ENCODE measurements at regions not wholly inside any gene's neighbourhood (a gene's known extent, or its start where the extent isn't known, plus 50 kb on each side); places are given as distances from the start of the nearest gene placed in this dataset.

- POLR2A ChIA-PET, result no interaction called here
- Histone ChIP-seq H3K27me3 (ENCODE audit: insufficient read depth, low read length, poor library complexity, severe bottlenecking) (no peaks in the 10 kb centered on the region), H3K27ac (ENCODE audit: low read depth, low read length) (no peak overlapping the region), H3K36me3 (ENCODE audit: insufficient read depth, low read length) (no peaks in the 10 kb centered on the region), H3K4me1 (ENCODE audit: insufficient read depth, low read length) (no peaks in the 10 kb centered on the region), H3K9me3 (ENCODE audit: low read length) (no peaks in the 10 kb centered on the region), H3K4me3 (ENCODE audit: low read length) (no peak overlapping the region)
- Mint-ChIP-seq H3K4me3 (no peak overlapping the region), H3K4me1 (no peaks in the 10 kb centered on the region), H3K36me3 (no peaks in the 10 kb centered on the region), H3K27me3 (no peaks in the 10 kb centered on the region), H3K27ac (no peak overlapping the region), H3K9me3 (peaks cover 3 to 22% (median 6%) of the 10 kb centered on the region in 5 donors)
- no peak for DNase-seq
- CTCF ChIA-PET, result no interaction called here
These were observed 436.3 kb downstream of the ZNF385D start for GRCh38 chr3:21314688-21315087.

DNA sequence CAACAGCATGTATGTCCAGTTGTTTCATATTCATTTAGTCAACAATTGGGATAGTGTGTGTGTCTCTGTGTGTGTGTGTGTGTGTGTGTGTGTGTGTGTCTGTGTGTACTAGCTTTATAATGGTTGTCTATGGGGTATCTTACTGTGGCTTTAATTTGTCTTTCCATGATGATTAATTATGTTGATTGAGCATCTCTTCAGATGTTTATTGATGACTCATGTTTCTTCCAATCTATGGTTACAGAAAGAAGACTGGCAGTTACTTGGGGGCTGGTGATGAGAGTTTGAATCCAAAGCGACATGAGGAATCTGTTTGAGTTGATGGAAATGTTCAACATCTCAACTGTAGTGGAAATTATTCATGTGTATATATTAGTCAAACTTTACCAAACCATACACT lies 440.1 kb downstream of the ZNF385D start:
- no peak overlapping the region for H3K27ac Mint-ChIP-seq

GRCh38 chr3:21310161-21310560 lies 440.8 kb downstream of the ZNF385D start:
- POLR2A ChIA-PET, result no interaction called here
- Mint-ChIP-seq H3K4me3 (no peak overlapping the region), H3K9me3 (peaks cover 2 to 21% (median 3%) of the 10 kb centered on the region in 5 donors), H3K27ac (no peak overlapping the region), H3K4me1 (no peaks in the 10 kb centered on the region), H3K27me3 (no peaks in the 10 kb centered on the region), H3K36me3 (no peaks in the 10 kb centered on the region)
- H3K27ac ChIP-seq (ENCODE audit: low read depth, low read length), result no peak overlapping the region
- H3K9me3 ChIP-seq (ENCODE audit: low read length), result no peaks in the 10 kb centered on the region
- H3K27me3 ChIP-seq (ENCODE audit: insufficient read depth, low read length, poor library complexity, severe bottlenecking), result no peaks in the 10 kb centered on the region
- CTCF ChIA-PET, result no interaction called here
- no peak for DNase-seq
- H3K4me3 ChIP-seq (ENCODE audit: low read length), result no peak overlapping the region
- H3K36me3 ChIP-seq (ENCODE audit: insufficient read depth, low read length), result no peaks in the 10 kb centered on the region
- no peaks in the 10 kb centered on the region for H3K4me1 ChIP-seq (ENCODE audit: insufficient read depth, low read length)

More for the DNA sequence above, 440.1 kb downstream of the ZNF385D start:
- Mint-ChIP-seq H3K36me3 (no peaks in the 10 kb centered on the region), H3K4me3 (no peak overlapping the region), H3K9me3 (peaks cover 0 to 19% (median 3%) of the 10 kb centered on the region in 5 donors), H3K27me3 (no peaks in the 10 kb centered on the region), H3K4me1 (no peaks in the 10 kb centered on the region)
- ChIA-PET POLR2A (no interaction called here), CTCF (no interaction called here)
- no peaks in the 10 kb centered on the region for H3K27me3 ChIP-seq (ENCODE audit: insufficient read depth, low read length, poor library complexity, severe bottlenecking)
- no peak overlapping the region for H3K4me3 ChIP-seq (ENCODE audit: low read length)
- H3K27ac ChIP-seq (ENCODE audit: low read depth, low read length), result no peak overlapping the region
- no peaks in the 10 kb centered on the region for H3K4me1 ChIP-seq (ENCODE audit: insufficient read depth, low read length)
- no peak for DNase-seq
- no peaks in the 10 kb centered on the region for H3K36me3 ChIP-seq (ENCODE audit: insufficient read depth, low read length)
- H3K9me3 ChIP-seq (ENCODE audit: low read length), result no peaks in the 10 kb centered on the region

- DNase-seq, result no peak
- peaks cover 0 to 4% (median 0%) of the 10 kb centered on the region in 3 donors for H3K36me3 Mint-ChIP-seq
- no peaks in the 10 kb centered on the region for H3K36me3 ChIP-seq (ENCODE audit: insufficient read depth, low read length)
- no peak overlapping the region for H3K4me3 Mint-ChIP-seq
- H3K4me1 Mint-ChIP-seq, result no peaks in the 10 kb centered on the region
- no peaks in the 10 kb centered on the region for H3K27me3 ChIP-seq (ENCODE audit: insufficient read depth, low read length, poor library complexity, severe bottlenecking)
- ChIA-PET POLR2A (no interaction called here), CTCF (no interaction called here)
- no peak overlapping the region for H3K4me3 ChIP-seq (ENCODE audit: low read length)
- no peak overlapping the region for H3K27ac Mint-ChIP-seq
- no peak overlapping the region for H3K27ac ChIP-seq (ENCODE audit: low read depth, low read length)
- H3K9me3 Mint-ChIP-seq, result peaks cover 13 to 40% (median 22%) of the 10 kb centered on the region in 5 donors
- no peaks in the 10 kb centered on the region for H3K9me3 ChIP-seq (ENCODE audit: low read length)
- no peaks in the 10 kb centered on the region for H3K4me1 ChIP-seq (ENCODE audit: insufficient read depth, low read length)
- H3K27me3 Mint-ChIP-seq, result peaks cover 0 to 4% of the 10 kb centered on the region in 2 donors
These were observed 453.7 kb downstream of the ZNF385D start for GRCh38 chr3:21297304-21297703.

GRCh38 chr3:21294768-21295167 lies 456.2 kb downstream of the ZNF385D start:
- no peak overlapping the region for H3K27ac Mint-ChIP-seq
- H3K36me3 Mint-ChIP-seq, result peaks cover 0 to 4% (median 0%) of the 10 kb centered on the region in 3 donors
- no peaks in the 10 kb centered on the region for H3K4me1 ChIP-seq (ENCODE audit: insufficient read depth, low read length)
- H3K4me1 Mint-ChIP-seq, result no peaks in the 10 kb centered on the region
- peaks cover 0 to 4% of the 10 kb centered on the region in 2 donors for H3K27me3 Mint-ChIP-seq
- no peaks in the 10 kb centered on the region for H3K36me3 ChIP-seq (ENCODE audit: insufficient read depth, low read length)
- ChIA-PET POLR2A (no interaction called here), CTCF (no interaction called here)
- H3K27ac ChIP-seq (ENCODE audit: low read depth, low read length), result no peak overlapping the region
- no peak overlapping the region for H3K4me3 ChIP-seq (ENCODE audit: low read length)
- no peak for DNase-seq
- no peaks in the 10 kb centered on the region for H3K27me3 ChIP-seq (ENCODE audit: insufficient read depth, low read length, poor library complexity, severe bottlenecking)
- peaks cover 7 to 40% (median 14%) of the 10 kb centered on the region in 5 donors for H3K9me3 Mint-ChIP-seq
- H3K9me3 ChIP-seq (ENCODE audit: low read length), result no peaks in the 10 kb centered on the region
- H3K4me3 Mint-ChIP-seq, result no peak overlapping the region

DNA sequence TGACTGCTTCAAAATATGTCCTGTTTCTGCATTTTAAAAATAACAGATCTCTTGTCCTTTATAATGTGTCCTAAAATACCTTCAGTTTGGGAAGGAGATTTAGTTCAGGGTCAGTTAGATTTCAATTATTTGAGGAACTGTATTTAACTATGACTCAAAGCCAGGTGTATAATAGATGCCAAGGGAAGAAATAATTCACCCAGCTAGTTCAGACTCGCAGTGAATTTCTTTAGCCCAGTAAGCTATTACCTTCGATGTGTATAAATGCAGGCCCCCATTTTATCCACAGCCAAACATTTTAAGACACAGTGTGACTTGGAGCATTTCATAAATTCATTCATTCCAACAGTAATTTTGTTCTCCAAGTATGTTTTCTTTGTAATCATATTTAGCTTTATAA lies 458.0 kb downstream of the ZNF385D start:
- no peaks in the 10 kb centered on the region for H3K27me3 ChIP-seq (ENCODE audit: insufficient read depth, low read length, poor library complexity, severe bottlenecking)
- no peaks in the 10 kb centered on the region for H3K9me3 ChIP-seq (ENCODE audit: low read length)
- Mint-ChIP-seq H3K27me3 (peaks cover 0 to 2% of the 10 kb centered on the region in 2 donors), H3K4me3 (no peak overlapping the region), H3K27ac (no peak overlapping the region), H3K4me1 (no peaks in the 10 kb centered on the region), H3K9me3 (peaks cover 2 to 24% (median 3%) of the 10 kb centered on the region in 5 donors), H3K36me3 (no peaks in the 10 kb centered on the region)
- POLR2A ChIA-PET, result no interaction called here
- CTCF ChIA-PET, result no interaction called here
- no peak for DNase-seq
- no peaks in the 10 kb centered on the region for H3K36me3 ChIP-seq (ENCODE audit: insufficient read depth, low read length)
- H3K27ac ChIP-seq (ENCODE audit: low read depth, low read length), result no peak overlapping the region
- H3K4me1 ChIP-seq (ENCODE audit: insufficient read depth, low read length), result no peaks in the 10 kb centered on the region
- no peak overlapping the region for H3K4me3 ChIP-seq (ENCODE audit: low read length)

DNA sequence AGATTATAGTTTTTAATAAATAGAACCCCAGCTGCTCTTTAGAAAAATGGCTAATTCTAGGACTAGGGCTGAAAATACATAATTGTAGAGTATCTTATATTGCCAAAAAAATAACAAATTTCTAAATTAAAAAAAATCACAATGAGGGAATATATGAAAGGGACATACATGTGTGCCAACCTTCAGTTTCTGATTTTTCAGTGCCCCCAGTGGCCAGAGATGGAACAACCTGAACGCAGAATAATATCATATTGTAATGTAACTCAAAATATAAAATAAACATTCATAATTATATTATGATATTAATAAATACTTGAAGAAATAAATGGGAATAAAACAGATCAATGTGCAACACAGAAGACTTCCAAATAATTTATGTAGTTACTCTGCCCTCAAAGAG lies 460.5 kb downstream of the ZNF385D start:
- Mint-ChIP-seq H3K27ac (no peak overlapping the region), H3K27me3 (peaks cover 0 to 2% of the 10 kb centered on the region in 2 donors), H3K4me1 (no peaks in the 10 kb centered on the region), H3K9me3 (peaks cover 0 to 21% (median 10%) of the 10 kb centered on the region in 5 donors), H3K36me3 (no peaks in the 10 kb centered on the region), H3K4me3 (no peak overlapping the region)
- ChIA-PET POLR2A (no interaction called here), CTCF (no interaction called here)
- DNase-seq, result no peak
- no peak overlapping the region for H3K4me3 ChIP-seq (ENCODE audit: low read length)
- H3K27me3 ChIP-seq (ENCODE audit: insufficient read depth, low read length, poor library complexity, severe bottlenecking), result no peaks in the 10 kb centered on the region
- no peak overlapping the region for H3K27ac ChIP-seq (ENCODE audit: low read depth, low read length)
- no peaks in the 10 kb centered on the region for H3K4me1 ChIP-seq (ENCODE audit: insufficient read depth, low read length)
- H3K36me3 ChIP-seq (ENCODE audit: insufficient read depth, low read length), result no peaks in the 10 kb centered on the region
- no peaks in the 10 kb centered on the region for H3K9me3 ChIP-seq (ENCODE audit: low read length)

DNA sequence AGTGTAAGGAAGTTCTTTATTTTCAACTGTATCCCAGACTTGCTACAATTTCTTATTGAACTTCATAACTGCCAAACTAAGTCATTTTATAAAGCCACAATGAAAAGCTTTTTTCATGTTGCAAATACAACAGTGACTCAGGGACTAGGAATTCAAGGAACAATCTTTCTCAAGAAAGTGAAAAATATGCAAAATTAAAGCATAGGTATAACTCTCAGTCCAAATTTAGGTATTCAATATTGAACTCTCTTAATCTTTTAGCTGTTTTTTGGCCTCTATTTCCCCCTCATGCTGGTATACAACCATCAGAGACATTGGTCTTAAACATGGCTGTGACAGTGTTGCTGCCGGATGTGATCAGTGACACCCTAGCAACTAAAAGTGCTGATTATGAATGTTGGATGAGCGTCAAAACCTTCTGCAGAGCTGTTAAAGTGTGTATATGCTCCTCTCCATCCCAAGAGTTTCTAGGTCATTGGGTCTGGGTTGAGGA lies 476.9 kb downstream of the ZNF385D start:
- Mint-ChIP-seq H3K4me1 (no peaks in the 10 kb centered on the region), H3K9me3 (peaks cover 0 to 23% (median 4%) of the 10 kb centered on the region in 5 donors), H3K36me3 (no peaks in the 10 kb centered on the region), H3K4me3 (no peak overlapping the region), H3K27ac (no peak overlapping the region), H3K27me3 (no peaks in the 10 kb centered on the region)
- no peaks in the 10 kb centered on the region for H3K4me1 ChIP-seq (ENCODE audit: insufficient read depth, low read length)
- no peak overlapping the region for H3K27ac ChIP-seq (ENCODE audit: low read depth, low read length)
- no peaks in the 10 kb centered on the region for H3K36me3 ChIP-seq (ENCODE audit: insufficient read depth, low read length)
- POLR2A ChIA-PET, result no interaction called here
- no peaks in the 10 kb centered on the region for H3K27me3 ChIP-seq (ENCODE audit: insufficient read depth, low read length, poor library complexity, severe bottlenecking)
- no peaks in the 10 kb centered on the region for H3K9me3 ChIP-seq (ENCODE audit: low read length)
- H3K4me3 ChIP-seq (ENCODE audit: low read length), result no peak overlapping the region
- CTCF ChIA-PET, result no interaction called here
- DNase-seq, result no peak
